HCT116 (cell line): ENCODE measurements at regions not wholly inside any gene's neighbourhood (a gene's known extent, or its start where the extent isn't known, plus 50 kb on each side); places are given as distances from the start of the nearest gene placed in this dataset.

Experiments used
- ATAC-seq: fragments of 200-7000 bp; cut with Tn5 transposase; 2 replicates; pipeline ENCODE4 v1.9.1; 2020; ENCODE audit warnings: mild to moderate bottlenecking, moderate library complexity
- BruUV-seq: library from RNA; stranded (reverse); fragments of 400-500 nt; replicated peaks from 2 replicates; lab custom pipeline; 2021; lab: Mats Ljungman, UMichigan
- CTCF ChIA-PET: fragments of 300-600 bp; sonication (Branson Sonifier 250); formaldehyde crosslinking; loops from one replicate; lab custom pipeline; 2021; ENCODE audit warnings: antibody characterized with exemption; lab: Charles Lee
- POLR2A ChIA-PET: fragments of 300-600, 350-600 bp; sonication (Branson Sonifier 250); formaldehyde crosslinking; loops from one replicate; lab custom pipeline; 2021; ENCODE audit warnings: antibody characterized with exemption; lab: Charles Lee
- RAD21 ChIA-PET, 2 experiments: fragments of 300-600 bp; sonication (Branson Sonifier 250); formaldehyde crosslinking; loops; one replicate each; lab custom pipeline; 2023; ENCODE audit warnings: low total read pairs in 2 of 2; ENCODE audit not compliant: uncharacterized antibody in 2 of 2, unreplicated experiment in 2 of 2, low non-redundant PET in 1 of 2; lab: Charles Lee
- DNase-seq: peaks from one replicate; pipeline ENCODE4 v3.0.0-alpha.2; 2010; ENCODE audit warnings: low read depth, low spot score
- H2AFZ ChIP-seq: fragments of 200-600 bp; shearing (Covaris generic), sonication (generic); 2 replicates; pipeline ENCODE4 v1.6.1; 2017; ENCODE audit warnings: low read depth, mixed run types, mixed read lengths, antibody characterized with exemption, low read length; ENCODE audit not compliant: poor library complexity, severe bottlenecking
- H3K27ac ChIP-seq: 2 replicates; pipeline ENCODE4 v1.5.1; 2012; ENCODE audit warnings: low read depth, low read length
- H3K27me3 ChIP-seq: fragments of 200-600 bp; sonication (generic); 2 replicates; pipeline ENCODE4 v1.6.1; 2016; ENCODE audit warnings: mixed run types, low read length, mixed read lengths; ENCODE audit not compliant: insufficient read depth
- H3K36me3 ChIP-seq, 2 experiments: fragments of 200-500 bp in 1 of 2; fragments of 200-600 bp in 1 of 2; sonication (Bioruptor generic) in 1 of 2; sonication (generic) in 1 of 2; 2 replicates each; pipeline versions ENCODE4 v1.5.1 to v1.6.1; 2014 to 2016; ENCODE audit warnings: low read length in 2 of 2, inconsistent platforms in 1 of 2, mixed read lengths in 1 of 2, mixed run types in 1 of 2; ENCODE audit not compliant: insufficient read depth in 2 of 2, control insufficient read depth in 1 of 2
- H3K4me1 ChIP-seq, 2 experiments: fragments of 200-600 bp in 1 of 2; sonication (generic) in 1 of 2; 2 replicates each; pipeline versions ENCODE4 v1.5.1 to v1.6.1; 2012 to 2017; ENCODE audit warnings: low read length in 2 of 2, inconsistent platforms in 1 of 2, mild to moderate bottlenecking in 1 of 2, mixed read lengths in 1 of 2, mixed run types in 1 of 2, moderate library complexity in 1 of 2; ENCODE audit not compliant: insufficient read depth in 2 of 2, control insufficient read depth in 1 of 2
- H3K4me2 ChIP-seq: fragments of 200-600 bp; sonication (generic); 2 replicates; pipeline ENCODE4 v1.6.1; 2017; ENCODE audit warnings: mixed run types, low read length, mixed read lengths
- H3K4me3 ChIP-seq, 2 experiments: fragments of 200-600 bp in 1 of 2; sonication (generic) in 1 of 2; replicated peaks in 1 of 2; 2 replicates each; pipeline ENCODE4 v1.5.1; 2011 to 2016; ENCODE audit warnings: low read length in 2 of 2, control low read depth in 1 of 2, low read depth in 1 of 2, mild to moderate bottlenecking in 1 of 2, mixed read lengths in 1 of 2, mixed run types in 1 of 2
- H3K79me2 ChIP-seq: fragments of 200-600 bp; sonication (generic); 2 replicates; pipeline ENCODE4 v1.6.1; 2017; ENCODE audit warnings: mild to moderate bottlenecking, mixed run types, low read length, moderate library complexity, mixed read lengths; ENCODE audit not compliant: insufficient read depth
- H3K9ac ChIP-seq: fragments of 200-600 bp; sonication (generic); 2 replicates; pipeline ENCODE4 v1.6.1; 2016; ENCODE audit warnings: low read length, mixed read lengths
- H3K9me2 ChIP-seq: fragments of 200-600 bp; sonication (generic), shearing (Covaris generic); 2 replicates; pipeline ENCODE4 v1.6.1; 2017; ENCODE audit warnings: mixed run types, mild to moderate bottlenecking, moderate library complexity; ENCODE audit not compliant: insufficient read depth
- H3K9me3 ChIP-seq, 2 experiments: fragments of 200-500 bp in 1 of 2; fragments of 200-600 bp in 1 of 2; sonication (Bioruptor generic) in 1 of 2; sonication (generic) in 1 of 2; 2 replicates each; pipeline ENCODE4 v1.6.1; 2014 to 2017; ENCODE audit warnings: low read length in 2 of 2, mixed read lengths in 2 of 2, inconsistent platforms in 1 of 2, low read depth in 1 of 2, mild to moderate bottlenecking in 1 of 2, mixed run types in 1 of 2, moderate library complexity in 1 of 2; ENCODE audit not compliant: control insufficient read depth in 1 of 2, insufficient read depth in 1 of 2
- H4K20me1 ChIP-seq: fragments of 200-600 bp; sonication (generic), shearing (Covaris generic); 2 replicates; pipeline ENCODE4 v1.6.1; 2017; ENCODE audit warnings: mixed run types, mild to moderate bottlenecking, moderate library complexity; ENCODE audit not compliant: insufficient read depth
- POLR2A ChIP-seq: IDR thresholded peaks from 2 replicates; pipeline ENCODE4 v1.7.0; 2011; ENCODE audit warnings: borderline replicate concordance; ENCODE audit not compliant: insufficient read depth, insufficient read length; ENCODE audit errors: extremely low read depth
- POLR2AphosphoS5 ChIP-seq: IDR thresholded peaks from 2 replicates; pipeline ENCODE4 v1.6.1; 2011; ENCODE audit warnings: mild to moderate bottlenecking, low read depth, low read length, moderate library complexity
- SIN3A ChIP-seq: IDR thresholded peaks from 2 replicates; pipeline ENCODE4 v1.6.1; 2012; ENCODE audit warnings: low read depth
- SP1 ChIP-seq: IDR thresholded peaks from 2 replicates; pipeline ENCODE4 v1.6.1; 2012; ENCODE audit warnings: low read depth
- TCF7L2 ChIP-seq: IDR thresholded peaks from 2 replicates; pipeline ENCODE4 v1.7.0; 2011; ENCODE audit warnings: borderline replicate concordance, inconsistent platforms; ENCODE audit not compliant: insufficient read depth, insufficient read length; ENCODE audit errors: extremely low read depth
- ZFX ChIP-seq: fragments of 450-650 bp; IDR thresholded peaks from 2 replicates; pipeline ENCODE4 v1.6.1; 2017
- intact Hi-C: fragments of 100-400 bp; cut with micrococcal nuclease; formaldehyde crosslinking; loops from 2 replicates; pipeline ENCODE4 v1.10.0; 2022
- TF ChIP-seq, protein P1 (sequence below), 3 experiments: fragments of 200-600 bp in 1 of 3; sonication (generic) in 1 of 3; IDR thresholded peaks in 2 of 3; conservative IDR thresholded peaks in 1 of 3; 2 replicates each; pipeline ENCODE4 v1.5.1; 2012 to 2017; ENCODE audit warnings: low read depth in 2 of 3, low read length in 2 of 3, antibody characterized with exemption in 1 of 3, borderline replicate concordance in 1 of 3, control low read depth in 1 of 3, mild to moderate bottlenecking in 1 of 3, mixed read lengths in 1 of 3, mixed run types in 1 of 3, moderate library complexity in 1 of 3; ENCODE audit not compliant: insufficient read depth in 1 of 3
- TF ChIP-seq, protein P2 (sequence below): IDR thresholded peaks from 2 replicates; pipeline ENCODE4 v1.6.1; 2011; ENCODE audit warnings: mild to moderate bottlenecking, low read length, moderate library complexity; ENCODE audit not compliant: insufficient replicate concordance; ENCODE audit errors: extremely low read depth

DNA sequence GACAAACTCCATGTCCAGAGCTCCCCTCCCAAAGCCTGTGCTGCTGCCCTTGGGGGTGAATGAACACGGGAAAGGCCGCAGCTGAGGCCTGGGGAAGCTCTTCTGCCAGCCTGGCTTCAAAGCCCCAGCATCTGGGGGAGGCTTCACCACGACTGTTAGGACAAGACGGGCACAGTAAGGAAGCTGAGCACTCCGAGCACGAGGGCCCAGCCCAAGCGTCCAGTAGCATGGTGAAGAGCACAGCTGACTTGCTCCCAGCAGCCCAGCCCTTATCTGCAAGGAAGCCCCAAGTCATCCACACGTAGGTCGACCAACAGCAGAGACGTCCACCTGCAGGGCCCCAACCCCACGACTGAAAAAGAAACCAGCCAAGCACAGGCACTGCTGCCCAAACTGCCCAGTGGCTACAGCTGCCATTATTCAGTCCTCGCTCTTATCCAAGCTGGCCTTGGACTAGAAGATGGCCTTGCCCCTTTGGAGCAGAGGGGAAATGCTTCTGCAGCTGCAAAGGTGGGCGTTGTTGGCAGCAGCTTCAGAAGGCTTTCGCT lies 62.5 kb downstream of the SHANK2 start:
- ATAC-seq (no peak), DNase-seq (no peak)
- TF ChIP-seq, protein P1, sequence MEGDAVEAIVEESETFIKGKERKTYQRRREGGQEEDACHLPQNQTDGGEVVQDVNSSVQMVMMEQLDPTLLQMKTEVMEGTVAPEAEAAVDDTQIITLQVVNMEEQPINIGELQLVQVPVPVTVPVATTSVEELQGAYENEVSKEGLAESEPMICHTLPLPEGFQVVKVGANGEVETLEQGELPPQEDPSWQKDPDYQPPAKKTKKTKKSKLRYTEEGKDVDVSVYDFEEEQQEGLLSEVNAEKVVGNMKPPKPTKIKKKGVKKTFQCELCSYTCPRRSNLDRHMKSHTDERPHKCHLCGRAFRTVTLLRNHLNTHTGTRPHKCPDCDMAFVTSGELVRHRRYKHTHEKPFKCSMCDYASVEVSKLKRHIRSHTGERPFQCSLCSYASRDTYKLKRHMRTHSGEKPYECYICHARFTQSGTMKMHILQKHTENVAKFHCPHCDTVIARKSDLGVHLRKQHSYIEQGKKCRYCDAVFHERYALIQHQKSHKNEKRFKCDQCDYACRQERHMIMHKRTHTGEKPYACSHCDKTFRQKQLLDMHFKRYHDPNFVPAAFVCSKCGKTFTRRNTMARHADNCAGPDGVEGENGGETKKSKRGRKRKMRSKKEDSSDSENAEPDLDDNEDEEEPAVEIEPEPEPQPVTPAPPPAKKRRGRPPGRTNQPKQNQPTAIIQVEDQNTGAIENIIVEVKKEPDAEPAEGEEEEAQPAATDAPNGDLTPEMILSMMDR (IDR thresholded peaks at IDR 0.05 in 2 of 3, conservative IDR thresholded peaks at IDR 0.05 in 1 of 3; ENCODE audit: borderline replicate concordance in 1 of 3, insufficient read depth in 1 of 3, low read depth in 2 of 3, low read length in 2 of 3) = no peak
- TF ChIP-seq ZFX = no peak
- no peak for TF ChIP-seq SIN3A
- TF ChIP-seq SP1 = no peak
- no peak for TF ChIP-seq POLR2A
- TF ChIP-seq, protein P2, sequence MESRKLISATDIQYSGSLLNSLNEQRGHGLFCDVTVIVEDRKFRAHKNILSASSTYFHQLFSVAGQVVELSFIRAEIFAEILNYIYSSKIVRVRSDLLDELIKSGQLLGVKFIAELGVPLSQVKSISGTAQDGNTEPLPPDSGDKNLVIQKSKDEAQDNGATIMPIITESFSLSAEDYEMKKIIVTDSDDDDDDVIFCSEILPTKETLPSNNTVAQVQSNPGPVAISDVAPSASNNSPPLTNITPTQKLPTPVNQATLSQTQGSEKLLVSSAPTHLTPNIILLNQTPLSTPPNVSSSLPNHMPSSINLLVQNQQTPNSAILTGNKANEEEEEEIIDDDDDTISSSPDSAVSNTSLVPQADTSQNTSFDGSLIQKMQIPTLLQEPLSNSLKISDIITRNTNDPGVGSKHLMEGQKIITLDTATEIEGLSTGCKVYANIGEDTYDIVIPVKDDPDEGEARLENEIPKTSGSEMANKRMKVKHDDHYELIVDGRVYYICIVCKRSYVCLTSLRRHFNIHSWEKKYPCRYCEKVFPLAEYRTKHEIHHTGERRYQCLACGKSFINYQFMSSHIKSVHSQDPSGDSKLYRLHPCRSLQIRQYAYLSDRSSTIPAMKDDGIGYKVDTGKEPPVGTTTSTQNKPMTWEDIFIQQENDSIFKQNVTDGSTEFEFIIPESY = no peak
- no peak for TF ChIP-seq TCF7L2
- TF ChIP-seq POLR2AphosphoS5 = no peak
- Histone ChIP-seq H3K27me3 (no peaks in the 10 kb centered on the region), H3K4me2 (no peak overlapping the region), H3K27ac (no peak overlapping the region), H3K9ac (no peak overlapping the region), H2AFZ (no peak overlapping the region), H3K9me2 (no peaks in the 10 kb centered on the region), H3K79me2 (no peaks in the 10 kb centered on the region), H3K4me3 (no peak overlapping the region), H4K20me1 (no peaks in the 10 kb centered on the region), H3K36me3 (no peaks in the 10 kb centered on the region), H3K4me1 (no peaks in the 10 kb centered on the region), H3K9me3 (no peaks in the 10 kb centered on the region)
- no TSS peak for BruUV-seq
- ChIA-PET POLR2A (no interaction called here), CTCF (no interaction called here), RAD21 (no interaction called here)
- intact Hi-C loops = no loop called here
